DMS79 (cell line): ENCODE measurements at regions not wholly inside any gene's neighbourhood (a gene's known extent, or its start where the extent isn't known, plus 50 kb on each side); places are given as distances from the start of the nearest gene placed in this dataset.
"Not testable (repeated sequence)": the region's sequence is repeated elsewhere in the genome, so short reads cannot be mapped to it uniquely, and the experiment has no call there.

ENCODE experiments used
- DNase-seq: peaks from one replicate; lab custom pipeline; 2025; lab: John Stamatoyannopoulos, UW

GRCh38 chrX:4682636-4683035 is 969.2 kb upstream of the PRKX start:
- no peak for DNase-seq

DNA sequence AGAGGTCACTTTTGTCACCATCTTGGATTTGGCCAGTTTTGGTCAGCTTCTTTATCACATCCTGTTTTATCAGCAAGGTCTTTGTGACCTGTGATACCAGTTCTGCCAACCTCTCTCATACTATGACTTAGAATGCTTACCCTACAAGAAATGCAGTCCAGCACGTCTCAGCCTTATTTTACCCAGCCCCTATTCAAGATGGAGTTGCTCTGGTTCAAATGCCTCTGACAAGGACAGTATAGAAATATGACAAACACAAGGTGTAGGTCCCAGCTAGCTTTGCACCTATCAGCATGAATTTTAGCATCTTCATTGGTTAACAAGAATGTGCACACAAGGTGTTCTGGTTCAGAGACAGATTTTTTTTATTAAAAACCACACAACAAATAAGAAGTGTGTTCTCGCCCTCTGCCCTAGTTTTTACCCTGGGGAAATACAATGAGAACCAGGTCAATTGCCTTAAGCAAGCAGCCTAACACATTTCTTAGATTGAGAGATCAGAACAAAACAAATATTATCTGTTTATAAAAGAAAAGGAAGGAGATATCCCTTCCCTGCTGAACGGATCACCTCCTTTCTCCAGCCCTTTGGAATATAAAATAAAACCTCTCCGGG is 962.3 kb upstream of the PRKX start:
- DNase-seq: no peak

DNA sequence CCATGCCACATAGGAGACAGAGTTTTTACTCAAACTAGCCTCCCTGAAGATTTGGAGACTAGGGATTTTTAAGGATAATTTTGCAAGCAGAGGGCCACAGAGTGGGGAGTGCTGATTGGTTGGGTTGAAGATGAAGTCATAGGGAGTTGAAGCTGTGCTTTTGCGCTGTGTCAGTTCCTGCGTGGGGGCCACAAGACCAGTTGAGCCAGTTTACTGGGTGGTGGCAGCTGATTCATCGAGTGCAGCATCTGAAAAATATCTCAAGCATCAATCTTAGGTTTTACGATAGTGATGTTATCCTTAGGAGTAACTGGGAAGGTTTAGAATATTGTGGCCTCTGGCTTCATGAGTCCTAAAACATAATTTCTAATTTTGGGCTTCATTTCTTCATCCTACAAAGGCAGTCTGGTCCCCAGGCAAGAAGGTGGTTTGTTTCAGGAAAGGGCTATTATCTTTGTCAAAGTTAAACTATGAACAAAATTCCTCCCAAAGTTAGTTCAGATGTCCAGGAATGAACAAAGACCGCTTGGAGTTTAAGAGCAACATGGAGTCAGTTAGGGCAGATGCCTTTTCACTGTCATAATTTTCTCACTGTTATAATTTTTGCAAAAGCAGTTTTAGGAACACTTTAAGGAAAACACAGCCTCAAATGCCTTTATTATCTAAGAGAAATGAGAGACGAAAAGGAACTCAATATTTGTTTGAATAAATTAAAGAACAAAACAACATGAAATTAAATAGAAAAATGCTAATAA is 960.8 kb upstream of the PRKX start:
- no peak for DNase-seq

DNA sequence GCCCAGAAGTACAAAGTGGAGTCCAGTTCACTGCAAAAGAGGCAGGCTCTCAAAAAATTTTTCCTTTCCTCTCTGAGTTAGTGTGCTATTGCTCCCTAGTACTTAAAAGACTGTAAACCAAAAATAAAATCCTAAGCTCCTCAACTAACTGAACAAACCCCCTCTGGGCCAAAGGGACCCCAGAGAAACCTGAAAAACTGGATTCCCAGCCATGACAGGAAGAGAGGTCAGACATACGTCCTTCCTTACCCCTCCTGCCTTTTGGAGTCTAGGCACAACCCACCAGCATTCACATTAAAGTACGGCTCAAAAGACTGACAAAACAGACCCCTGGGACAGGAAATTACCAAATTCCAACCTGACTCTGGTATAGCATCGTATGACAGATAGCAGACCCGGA is 957.9 kb upstream of the PRKX start:
- DNase-seq: no peak

DNA sequence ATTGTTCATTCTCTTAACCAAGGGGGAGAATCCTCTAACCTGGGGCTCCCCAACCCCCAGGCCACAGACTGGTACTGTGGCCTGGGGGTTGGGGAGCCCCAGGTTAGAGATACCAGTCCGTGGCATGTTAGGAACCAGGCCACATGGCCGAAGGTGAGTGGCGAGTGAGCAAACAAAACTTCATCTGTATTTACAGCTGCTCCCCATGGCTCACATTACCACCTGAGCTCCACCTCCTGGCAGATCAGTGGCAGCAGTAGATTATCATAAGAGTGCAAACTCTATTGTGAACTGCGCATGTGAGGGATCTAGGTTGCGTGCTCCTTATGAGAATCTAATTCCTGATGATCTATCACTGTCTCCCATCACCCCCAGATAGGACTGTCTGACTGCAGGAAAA is 957.2 kb upstream of the PRKX start:
- DNase-seq: no peak

DNA sequence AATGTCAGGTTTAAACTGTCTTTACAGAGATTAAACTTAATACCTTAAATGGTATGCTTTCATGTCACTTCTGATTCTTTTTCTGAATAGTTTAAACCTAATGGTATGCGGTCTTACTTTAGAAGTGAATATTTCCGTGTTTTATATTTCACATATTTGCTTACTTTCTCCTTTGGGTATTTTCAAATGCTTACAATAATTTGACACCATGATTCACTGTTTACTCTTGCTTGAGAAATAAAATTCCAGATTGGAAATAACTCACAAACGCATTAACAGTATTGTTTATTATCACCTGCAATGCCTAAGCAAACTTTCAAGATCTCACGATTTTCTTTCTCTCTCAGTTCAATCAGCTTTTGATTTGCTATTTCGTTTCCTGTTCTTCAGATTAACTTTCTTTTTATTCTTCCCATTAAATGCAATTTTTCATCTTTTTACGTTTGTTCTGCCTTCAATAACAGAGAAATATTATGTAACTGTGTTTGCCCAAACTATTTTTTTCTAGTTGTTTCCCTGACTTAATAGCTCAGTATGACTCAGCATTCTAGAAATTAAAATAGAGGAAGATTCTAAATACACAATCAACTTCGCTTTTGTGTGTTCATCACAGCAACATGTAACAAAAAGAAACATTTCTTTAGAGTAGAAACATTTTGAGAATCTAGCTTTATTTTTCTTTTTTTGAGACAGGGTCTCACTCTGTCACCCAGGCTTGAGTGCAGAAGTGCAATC is 955.5 kb upstream of the PRKX start:
- no peak for DNase-seq

GRCh38 chrX:4663085-4663484 is 949.6 kb upstream of the PRKX start:
- no peak for DNase-seq

- no peak for DNase-seq
Measured at GRCh38 chrX:4661771-4662170, 948.3 kb upstream of the PRKX start.

DNA sequence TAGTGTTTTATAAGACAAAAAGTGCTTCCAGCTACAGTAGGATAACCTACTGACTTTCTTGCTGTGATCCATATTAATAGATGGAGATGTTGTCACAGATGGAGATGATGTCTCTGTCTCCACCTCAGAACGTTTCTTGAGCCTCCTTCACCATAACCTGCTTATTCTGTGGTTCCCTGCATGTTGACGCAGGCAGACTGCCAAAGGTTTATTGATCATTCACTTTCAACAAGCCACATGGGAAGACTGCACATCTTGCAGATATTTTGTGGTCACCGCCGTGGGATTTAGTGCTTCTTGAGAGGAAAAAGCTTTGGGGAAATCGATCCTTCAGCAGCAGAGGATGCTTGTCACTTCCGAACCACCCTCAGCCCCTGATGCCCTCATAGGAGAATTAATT is 943.0 kb upstream of the PRKX start:
- no peak for DNase-seq

DNA sequence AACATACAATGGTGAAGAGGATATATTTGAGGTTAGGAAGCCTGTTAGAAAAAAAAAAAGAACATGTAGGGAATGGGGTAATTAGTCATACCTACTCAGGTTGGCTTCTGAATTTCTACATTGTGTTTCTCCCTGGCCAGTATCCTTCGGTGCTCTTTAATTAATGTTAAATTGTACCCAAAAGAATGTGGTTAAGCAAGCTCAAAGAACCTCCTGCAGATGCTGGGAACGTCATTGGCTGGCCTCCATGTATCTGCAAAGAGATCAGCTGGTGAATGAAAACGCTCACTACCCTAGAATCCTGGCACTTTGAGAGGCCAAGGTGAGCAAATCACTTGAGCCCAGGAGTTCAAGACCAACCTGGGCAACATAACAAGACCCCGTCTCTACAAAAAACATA is 942.3 kb upstream of the PRKX start:
- DNase-seq: no peak

GRCh38 chrX:4642114-4642513 is 928.7 kb upstream of the PRKX start:
- DNase-seq: no peak

GRCh38 chrX:4638036-4638435 is 924.6 kb upstream of the PRKX start:
- DNase-seq: no peak

GRCh38 chrX:4627414-4627813 is 914.0 kb upstream of the PRKX start:
- DNase-seq: no peak

DNA sequence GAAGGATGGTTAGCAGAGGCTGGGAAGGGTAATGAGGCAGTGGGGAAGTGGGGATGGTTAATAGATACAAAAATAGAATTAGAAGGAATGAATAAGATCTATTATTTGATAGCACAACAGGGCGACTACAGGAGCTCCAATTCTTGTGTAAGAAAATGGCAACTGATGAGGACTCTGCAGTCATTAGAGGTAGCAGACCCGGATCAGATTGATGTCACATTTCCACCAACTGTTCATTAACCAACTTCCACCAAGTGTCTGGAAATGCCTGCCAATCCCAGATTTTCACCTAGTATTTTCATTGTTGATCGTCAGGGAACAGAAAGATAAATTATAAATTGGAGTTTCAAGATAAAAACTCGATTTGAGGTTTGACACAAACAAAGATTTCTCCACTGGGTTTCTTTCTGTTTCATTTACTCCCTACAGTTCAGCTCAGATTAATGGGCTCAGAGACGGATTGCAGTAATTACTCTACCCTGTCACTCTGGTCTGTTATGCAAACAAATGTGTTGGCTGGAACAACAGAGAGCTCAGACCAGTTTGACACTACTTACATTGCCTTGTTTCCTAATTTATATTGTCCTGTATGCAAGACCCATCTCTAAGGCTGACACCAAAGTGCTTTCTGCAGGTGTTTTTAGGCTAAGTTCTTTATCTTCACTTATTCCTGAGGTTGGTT is 909.2 kb upstream of the PRKX start:
- DNase-seq: no peak

- not testable (repeated sequence) for DNase-seq
Measured at GRCh38 chrX:4613651-4614050, 900.2 kb upstream of the PRKX start.

GRCh38 chrX:4588893-4589292 is 875.4 kb upstream of the PRKX start:
- DNase-seq: no peak

GRCh38 chrX:4588466-4588865 is 875.0 kb upstream of the PRKX start:
- no peak for DNase-seq

DNA sequence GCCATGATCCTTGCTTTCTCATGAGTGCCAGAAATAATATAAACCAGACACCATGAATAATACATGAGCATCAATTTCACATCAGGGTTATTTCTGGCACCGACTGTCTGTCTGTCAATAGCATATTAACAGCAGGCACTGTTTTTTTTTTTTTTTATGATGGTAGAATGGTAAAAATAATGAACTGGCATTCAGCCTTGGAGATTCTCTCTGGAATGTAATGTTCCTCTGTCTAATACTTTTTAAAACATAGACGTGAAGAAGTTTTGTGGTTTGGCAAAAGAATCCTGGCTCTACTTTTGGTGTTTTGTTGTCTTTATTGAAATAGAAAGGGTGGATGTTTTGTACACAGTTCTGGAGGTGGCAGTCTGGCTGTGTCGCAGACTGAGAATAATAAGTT is 874.6 kb upstream of the PRKX start:
- DNase-seq: no peak

DNA sequence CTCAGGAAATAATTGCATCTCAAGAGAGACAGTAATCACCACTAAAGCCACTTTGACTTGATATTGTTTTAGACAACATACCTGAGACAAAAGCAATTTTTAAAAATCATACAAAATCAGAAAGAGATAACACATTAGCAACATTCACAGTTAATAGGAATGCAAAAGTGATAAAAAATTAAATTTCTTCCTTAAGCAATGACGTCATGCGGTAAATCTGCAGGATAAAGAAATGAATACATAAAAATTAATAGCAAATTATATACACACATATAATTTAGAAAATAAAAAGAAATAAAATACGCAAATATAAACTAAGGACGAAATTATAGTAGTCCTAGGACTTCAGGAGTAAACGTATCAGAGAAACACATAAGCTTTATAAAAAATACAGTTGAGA is 866.5 kb upstream of the PRKX start:
- no peak for DNase-seq

DNA sequence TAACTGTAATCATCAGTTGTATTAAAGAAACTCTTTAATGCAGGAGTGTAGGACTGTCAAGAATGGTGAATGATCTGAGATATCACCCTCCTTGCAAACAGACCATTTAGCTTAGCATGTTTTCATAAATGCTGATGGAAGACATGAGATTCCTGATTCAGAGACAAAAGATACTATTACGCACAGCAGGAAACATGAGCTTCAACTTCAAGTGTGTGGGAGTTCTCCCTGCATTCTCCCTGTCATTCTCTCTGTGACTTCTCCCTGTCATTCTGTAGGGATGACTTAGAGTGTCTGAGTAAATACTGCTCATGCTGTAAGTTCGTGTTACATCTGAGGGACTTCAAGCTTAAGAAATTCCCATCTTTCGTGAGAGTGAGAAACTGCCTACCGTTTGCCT is 866.0 kb upstream of the PRKX start:
- no peak for DNase-seq

GRCh38 chrX:4572691-4573090 is 859.2 kb upstream of the PRKX start:
- DNase-seq: no peak

DNA sequence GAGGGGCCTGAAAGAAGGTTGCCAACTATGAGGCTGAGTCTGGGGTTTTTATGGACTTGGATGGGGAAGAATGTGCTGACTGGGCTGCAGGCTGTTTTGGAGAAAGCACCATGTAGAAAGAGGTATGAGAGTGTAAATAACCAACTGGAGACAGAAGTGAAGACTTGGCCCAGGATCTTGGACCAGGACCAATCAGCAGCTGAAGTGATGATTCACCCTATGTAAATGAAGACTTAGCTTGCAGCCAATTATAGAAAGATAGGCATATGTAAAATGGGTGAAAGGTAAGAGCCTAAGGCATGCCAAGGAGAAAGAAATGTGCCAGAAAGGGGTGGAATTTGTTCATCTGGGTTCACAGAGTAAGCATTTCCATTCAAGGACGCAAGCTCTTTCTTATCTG is 856.7 kb upstream of the PRKX start:
- DNase-seq: no peak

- no peak for DNase-seq
Measured at GRCh38 chrX:4560192-4560591, 846.7 kb upstream of the PRKX start.
